ENCODE measurements at regions not wholly inside any gene's neighbourhood (a gene's known extent, or its start where the extent isn't known, plus 50 kb on each side); places are given as distances from the start of the nearest gene placed in this dataset.

GRCh38 chr6:141313986-141314385, 818.7 kb upstream of the GJE1 start:
- Histone ChIP-seq H3K9me3 (peaks cover 0 to 5% of the 10 kb centered on the region in 2 donors), H3K4me1 (no peaks in the 10 kb centered on the region), H3K36me3 (no peaks in the 10 kb centered on the region), H3K4me3 (no peak overlapping the region), H3K27me3 (no peaks in the 10 kb centered on the region), H3K27ac (no peak overlapping the region)
- no peak for TF ChIP-seq CTCF (IDR thresholded peaks at IDR 0.05)
- no peak for DNase-seq (ENCODE audit: low spot score)

GRCh38 chr6:141309295-141309694, 823.4 kb upstream of the GJE1 start:
- H3K27ac ChIP-seq, result no peak overlapping the region
- no peaks in the 10 kb centered on the region for H3K4me1 ChIP-seq
- no peaks in the 10 kb centered on the region for H3K27me3 ChIP-seq
- DNase-seq (ENCODE audit: low spot score), result no peak
- no peaks in the 10 kb centered on the region for H3K36me3 ChIP-seq
- TF ChIP-seq CTCF (IDR thresholded peaks at IDR 0.05), result peak in 1 of 2 donors; percentile 39
- no peaks in the 10 kb centered on the region for H3K9me3 ChIP-seq
- no peak overlapping the region for H3K4me3 ChIP-seq

GRCh38 chr6:141307309-141307998, 825.3 kb upstream of the GJE1 start:
- no peak for TF ChIP-seq CTCF (IDR thresholded peaks at IDR 0.05)
- H3K36me3 ChIP-seq, result no peaks in the 10 kb centered on the region
- no peaks in the 10 kb centered on the region for H3K27me3 ChIP-seq
- H3K27ac ChIP-seq, result no peak overlapping the region
- no peak for DNase-seq (ENCODE audit: low spot score)
- no peaks in the 10 kb centered on the region for H3K9me3 ChIP-seq
- H3K4me3 ChIP-seq, result no peak overlapping the region
- H3K4me1 ChIP-seq, result no peaks in the 10 kb centered on the region

- no peak for TF ChIP-seq CTCF (IDR thresholded peaks at IDR 0.05)
- Histone ChIP-seq H3K27ac (no peak overlapping the region), H3K4me3 (no peak overlapping the region), H3K9me3 (no peaks in the 10 kb centered on the region), H3K27me3 (no peaks in the 10 kb centered on the region), H3K36me3 (no peaks in the 10 kb centered on the region), H3K4me1 (no peaks in the 10 kb centered on the region)
- no peak for DNase-seq (ENCODE audit: low spot score)
These were observed 828.8 kb upstream of the GJE1 start for GRCh38 chr6:141303907-141304306.

GRCh38 chr6:141301779-141302178, 830.9 kb upstream of the GJE1 start:
- DNase-seq (ENCODE audit: low spot score), result no peak

More at GRCh38 chr6:141301779-141302178, 830.9 kb upstream of the GJE1 start:
- Histone ChIP-seq H3K27ac (no peak overlapping the region), H3K9me3 (no peaks in the 10 kb centered on the region), H3K36me3 (no peaks in the 10 kb centered on the region), H3K4me1 (no peaks in the 10 kb centered on the region), H3K4me3 (no peak overlapping the region), H3K27me3 (no peaks in the 10 kb centered on the region)
- TF ChIP-seq CTCF (IDR thresholded peaks at IDR 0.05), result no peak

Data from right atrium auricular region (tissue), 2 donors.